Gastrocnemius medialis (tissue), 4 donors: ENCODE measurements at regions not wholly inside any gene's neighbourhood (a gene's known extent, or its start where the extent isn't known, plus 50 kb on each side); places are given as distances from the start of the nearest gene placed in this dataset.

Experiments used
- CTCF ChIP-seq, 5 experiments: fragments of 450-650 bp in 3 of 5; fragments of 200-600 bp in 2 of 5; sonication (generic) in 2 of 5; IDR thresholded peaks in 4 of 5; conservative IDR thresholded peaks in 1 of 5; 1 replicate in 4 of 5; 2 replicates in 1 of 5; pipeline ENCODE4 v1.5.1; 2016 to 2019; ENCODE audit warnings: antibody characterized with exemption in 5 of 5, mild to moderate bottlenecking in 3 of 5, moderate library complexity in 3 of 5
- POLR2A ChIP-seq, 2 donors: fragments of 450-650 bp; IDR thresholded peaks; one replicate each; pipeline ENCODE4 v1.6.1; 2017; ENCODE audit warnings: antibody characterized with exemption in 2 of 2, mild to moderate bottlenecking in 2 of 2, moderate library complexity in 2 of 2

- no peak for TF ChIP-seq CTCF (IDR thresholded peaks at IDR 0.05 in 4 of 5, conservative IDR thresholded peaks at IDR 0.05 in 1 of 5)
- no peak for TF ChIP-seq POLR2A (IDR thresholded peaks at IDR 0.05)
Measured at GRCh38 chr10:109706026-109706560, 217.2 kb downstream of the XPNPEP1 start.
